K562 (cell line): ENCODE measurements at regions not wholly inside any gene's neighbourhood (a gene's known extent, or its start where the extent isn't known, plus 50 kb on each side); places are given as distances from the start of the nearest gene placed in this dataset.

Experiments used
- ATAC-seq: fragments of 200-7000 bp; cut with Tn5 transposase; 3 replicates; pipeline ENCODE4 v1.9.1; 2020; ENCODE audit warnings: moderate library complexity
- BruUV-seq: library from RNA; stranded (reverse); fragments of 400-500 nt; replicated peaks from 2 replicates; lab custom pipeline; 2021; lab: Mats Ljungman, UMichigan
- CTCF ChIA-PET: fragments of 300-600 bp; formaldehyde crosslinking; extraction: SDS; loops from one replicate; lab custom pipeline; 2021; ENCODE audit warnings: low intra/inter-chr PET ratio; lab: Yijun Ruan, JAX
- POLR2A ChIA-PET: fragments of 300-600, 350-650 bp; sonication (Branson Sonifier 250); formaldehyde crosslinking; extraction: SDS; loops from one replicate; lab custom pipeline; 2021; ENCODE audit warnings: antibody characterized with exemption, inconsistent platforms; lab: Yijun Ruan, JAX
- DNase-seq, 4 experiments: peaks; one replicate each; pipeline versions ENCODE4 v3.0.0 to v3.0.0-alpha.2; 2011 to 2018; ENCODE audit warnings: low spot score in 3 of 4, mixed read lengths in 3 of 4; ENCODE audit errors: extremely low read depth in 1 of 4
- FAIRE-seq: peaks from 2 replicates; lab custom pipeline; 2011; peaks lifted over from hg19 to GRCh38; lab: Jason Lieb, UNC
- H2AFZ ChIP-seq: 2 replicates; pipeline ENCODE4 v1.6.0; 2011; ENCODE audit warnings: low read depth, low read length, control low read depth, inconsistent platforms
- H3K27ac ChIP-seq: fragments of 200-600 bp; 3 replicates; pipeline ENCODE4 v1.8.0; 2011; ENCODE audit warnings: low read depth, mild to moderate bottlenecking, control low read depth, inconsistent platforms, low read length, moderate library complexity, mixed read lengths; ENCODE audit errors: extremely low read depth
- H3K27me3 ChIP-seq, 2 experiments: fragments of 300-600 bp in 1 of 2; 2 replicates in 1 of 2; 3 replicates in 1 of 2; pipeline versions ENCODE4 v1.6.0 to v1.8.0; 2011; ENCODE audit warnings: inconsistent platforms in 2 of 2, low read length in 2 of 2, mild to moderate bottlenecking in 1 of 2, mixed read lengths in 1 of 2, moderate library complexity in 1 of 2; ENCODE audit not compliant: control insufficient read depth in 2 of 2, insufficient read depth in 2 of 2
- H3K36me3 ChIP-seq: fragments of 300-600 bp; 3 replicates; pipeline ENCODE4 v1.8.0; 2011; ENCODE audit warnings: mild to moderate bottlenecking, low read length, inconsistent platforms; ENCODE audit not compliant: control insufficient read depth, insufficient read depth
- H3K4me1 ChIP-seq, 2 experiments: fragments of 200-600 bp in 1 of 2; replicated peaks in 1 of 2; 2 replicates in 1 of 2; 3 replicates in 1 of 2; pipeline versions ENCODE4 v1.5.1 to v1.8.0; 2011; ENCODE audit warnings: inconsistent platforms in 2 of 2, low read length in 2 of 2, mild to moderate bottlenecking in 1 of 2, mixed read lengths in 1 of 2, moderate library complexity in 1 of 2; ENCODE audit not compliant: control insufficient read depth in 2 of 2, insufficient read depth in 2 of 2
- H3K4me2 ChIP-seq: 2 replicates; pipeline ENCODE4 v1.6.1; 2011; ENCODE audit warnings: low read length, control low read depth, inconsistent platforms, mixed read lengths; ENCODE audit not compliant: insufficient read depth
- H3K4me3 ChIP-seq: fragments of 200-600 bp; sonication (generic), shearing (Covaris generic); 2 replicates; pipeline ENCODE4 v1.5.1; 2016; ENCODE audit warnings: control low read depth, inconsistent platforms
- H3K79me2 ChIP-seq: fragments of 200-600 bp; 3 replicates; pipeline ENCODE4 v1.8.0; 2011; ENCODE audit warnings: low read length, inconsistent platforms; ENCODE audit not compliant: control insufficient read depth, insufficient read depth
- H3K9ac ChIP-seq, 2 experiments: 2 replicates each; pipeline versions ENCODE4 v1.6.0 to v1.6.1; 2011; ENCODE audit warnings: low read depth in 2 of 2, low read length in 2 of 2, control low read depth in 1 of 2, inconsistent platforms in 1 of 2, mild to moderate bottlenecking in 1 of 2, mixed read lengths in 1 of 2; ENCODE audit not compliant: insufficient read depth in 1 of 2
- H3K9me1 ChIP-seq: one replicate; pipeline ENCODE4 v1.6.0; 2011; ENCODE audit warnings: inconsistent platforms, mild to moderate bottlenecking, low read length, moderate library complexity; ENCODE audit not compliant: control insufficient read depth, insufficient read depth
- H3K9me3 ChIP-seq: replicated peaks from 2 replicates; pipeline ENCODE4 v1.5.1; 2011; ENCODE audit warnings: low read depth, low read length, inconsistent platforms; ENCODE audit not compliant: control insufficient read depth, insufficient read depth
- H4K20me1 ChIP-seq: replicated peaks from 2 replicates; pipeline ENCODE4 v1.6.1; 2011; ENCODE audit warnings: low read length, inconsistent platforms, mixed read lengths; ENCODE audit not compliant: control insufficient read depth, insufficient read depth
- BACH1 ChIP-seq: fragments of 200-800 bp; sonication (Bioruptor generic); IDR thresholded peaks from 2 replicates; pipeline ENCODE4 v1.6.1; 2016; ENCODE audit warnings: missing genetic modification characterization, missing compliant biosample characterization
- BRD4 ChIP-seq: fragments of 200-600 bp; sonication (generic); IDR thresholded peaks from 2 replicates; pipeline ENCODE4 v1.6.1; 2017; ENCODE audit warnings: inconsistent platforms
- BRF1 ChIP-seq: IDR thresholded peaks from 3 replicates; pipeline ENCODE4 v1.6.1; 2011; ENCODE audit warnings: borderline replicate concordance, mild to moderate bottlenecking; ENCODE audit not compliant: insufficient read length; ENCODE audit errors: extremely low read depth
- CBX2 ChIP-seq: fragments of 200-600 bp; sonication (generic); IDR thresholded peaks from one replicate; pipeline ENCODE4 v1.6.1; 2012; ENCODE audit warnings: mild to moderate bottlenecking, low read length, inconsistent platforms; ENCODE audit not compliant: insufficient read depth, poor library complexity, severe bottlenecking
- FOXP1 ChIP-seq: sonication (generic); formaldehyde crosslinking; IDR thresholded peaks from 2 replicates; pipeline ENCODE4 v1.8.0; 2022; ENCODE audit warnings: mild to moderate bottlenecking, missing genetic modification reagents
- HNRNPL ChIP-seq: fragments of 200-400 bp; formaldehyde crosslinking; IDR thresholded peaks from 2 replicates; pipeline ENCODE4 v1.6.1; 2017; ENCODE audit warnings: low read depth, mild to moderate bottlenecking, low read length
- KLF13 ChIP-seq: fragments of 450-650 bp; IDR thresholded peaks from 2 replicates; pipeline ENCODE4 v1.6.1; 2016; ENCODE audit warnings: missing genetic modification characterization, low read depth, mild to moderate bottlenecking, missing compliant biosample characterization, moderate library complexity, borderline replicate concordance
- KLF16 ChIP-seq: IDR thresholded peaks from 2 replicates; pipeline ENCODE4 v1.6.1; 2016; ENCODE audit warnings: antibody characterized with exemption
- MED1 ChIP-seq: sonication (generic); formaldehyde crosslinking; IDR thresholded peaks from 2 replicates; pipeline ENCODE4 v1.8.1; 2023; ENCODE audit warnings: missing genetic modification reagents, borderline replicate concordance
- MTA3 ChIP-seq: fragments of 450-650 bp; formaldehyde crosslinking; IDR thresholded peaks from 2 replicates; pipeline ENCODE4 v1.6.1; 2017; ENCODE audit warnings: mild to moderate bottlenecking, borderline replicate concordance
- MYNN ChIP-seq, 2 experiments: sonication (generic); formaldehyde crosslinking in 1 of 2; IDR thresholded peaks; 2 replicates each; pipeline versions ENCODE4 v1.5.0 to v1.6.1; 2016 to 2020; ENCODE audit warnings: antibody characterized with exemption in 1 of 2, missing genetic modification reagents in 1 of 2
- NFRKB ChIP-seq: fragments of 450-650 bp; IDR thresholded peaks from 2 replicates; pipeline ENCODE4 v1.6.1; 2016; ENCODE audit warnings: low read depth
- PHTF2 ChIP-seq: fragments of 250-450 bp; sonication (Bioruptor Pico); IDR thresholded peaks from 2 replicates; pipeline ENCODE4 v1.5.0; 2021; ENCODE audit warnings: mild to moderate bottlenecking
- PYGO2 ChIP-seq: fragments of 450-650 bp; IDR thresholded peaks from 2 replicates; pipeline ENCODE4 v1.6.1; 2016; ENCODE audit warnings: mild to moderate bottlenecking, missing genetic modification characterization, moderate library complexity, missing compliant biosample characterization
- SRSF3 ChIP-seq: fragments of 200-400 bp; formaldehyde crosslinking; IDR thresholded peaks from 2 replicates; pipeline ENCODE4 v1.6.1; 2016; ENCODE audit warnings: mild to moderate bottlenecking, low read length, moderate library complexity; ENCODE audit not compliant: insufficient read depth
- ZFP1 ChIP-seq: fragments of 450-650 bp; formaldehyde crosslinking; IDR thresholded peaks from 2 replicates; pipeline ENCODE4 v1.4.0; 2020; ENCODE audit warnings: mild to moderate bottlenecking, mixed read lengths
- ZNF239 ChIP-seq: fragments of 250-450 bp; sonication (Bioruptor Pico); IDR thresholded peaks from 2 replicates; pipeline ENCODE4 v1.4.0; 2020; ENCODE audit warnings: mild to moderate bottlenecking
- ZNF668 ChIP-seq: fragments of 250-450 bp; sonication (Bioruptor Pico); IDR thresholded peaks from 2 replicates; pipeline ENCODE4 v1.8.0; 2022; ENCODE audit warnings: mild to moderate bottlenecking, inconsistent platforms
- ZNF717 ChIP-seq: fragments of 250-450 bp; sonication (Bioruptor Pico); IDR thresholded peaks from 2 replicates; pipeline ENCODE4 v1.5.0; 2021
- WGBS: fragments of 100-300 bp; shearing (Covaris generic); methylation state at CpG from one replicate; pipeline ENCODE4 v1.1.6; 2016; ENCODE audit warnings: low coverage, mixed read lengths; ENCODE audit not compliant: insufficient coverage; ENCODE audit errors: missing lambda C conversion rate; 5-methylcytosine and 5-hydroxymethylcytosine counted together
- in situ Hi-C: fragments of 300-500 bp; cut with MboI; formaldehyde crosslinking; loops from 4 replicates; pipeline ENCODE4 v1.15.0; 2018; ENCODE audit warnings: inconsistent platforms, mixed read lengths
- intact Hi-C: fragments of 100-400 bp; cut with micrococcal nuclease; formaldehyde crosslinking; loops from 2 replicates; pipeline ENCODE4 v1.14.2; 2022
- TF ChIP-seq, protein P1 (sequence below): sonication (generic); formaldehyde crosslinking; IDR thresholded peaks from 2 replicates; pipeline ENCODE4 v1.8.1; 2023; ENCODE audit warnings: mild to moderate bottlenecking, missing genetic modification reagents
- TF ChIP-seq, protein P2 (sequence below): fragments of 450-650 bp; formaldehyde crosslinking; IDR thresholded peaks from 2 replicates; pipeline ENCODE4 v1.4.0; 2022; ENCODE audit warnings: missing genetic modification characterization

DNA sequence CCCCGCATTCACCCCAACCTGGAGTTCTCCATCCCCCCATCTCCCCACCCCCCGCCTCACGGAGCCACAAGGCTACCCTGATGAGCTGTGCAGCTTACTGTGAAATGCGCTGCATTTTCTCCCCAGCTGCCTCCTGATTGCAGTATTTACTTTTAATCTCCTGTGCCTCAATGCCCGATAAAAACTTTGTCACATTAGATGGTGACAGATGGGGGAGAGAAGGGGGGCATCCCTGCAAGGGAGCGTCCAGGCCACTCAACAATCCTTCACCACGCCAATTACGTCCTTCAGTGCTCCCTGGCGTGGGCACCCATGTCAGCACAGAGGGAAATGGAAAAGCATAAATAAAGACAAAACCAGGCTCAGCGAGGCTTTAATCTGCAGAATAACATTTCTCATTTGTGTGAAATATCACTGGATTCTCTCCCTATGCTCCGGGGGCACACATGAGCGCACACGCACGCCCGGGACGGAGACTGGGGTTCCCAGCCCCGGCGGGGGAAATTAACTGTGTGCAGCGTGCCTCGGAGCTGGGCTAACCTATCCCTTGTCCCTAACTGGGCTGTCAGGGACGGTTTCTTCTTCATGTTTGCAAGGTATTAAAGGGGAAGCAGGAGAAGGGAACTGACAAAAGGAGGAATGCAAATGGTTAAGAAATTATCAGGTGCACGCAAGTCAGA, 186.7 kb upstream of the VASH1 start (continued):
- TF ChIP-seq FOXP1 (CRISPR knock-in tag) (no peak), ZNF668 (CRISPR knock-in tag) (no peak), PYGO2 (tag) (no peak), ZNF239 (CRISPR knock-in tag) (no peak), BRF1 (no peak), KLF13 (tag) (no peak), PHTF2 (CRISPR knock-in tag) (no peak), ZFP1 (CRISPR knock-in tag) (no peak), HNRNPL (no peak), MYNN (IDR thresholded peaks at IDR 0.05) (no peak), MYNN (CRISPR knock-in tag; IDR thresholded peaks at IDR 0.05) (no peak), NFRKB (no peak)

DNA sequence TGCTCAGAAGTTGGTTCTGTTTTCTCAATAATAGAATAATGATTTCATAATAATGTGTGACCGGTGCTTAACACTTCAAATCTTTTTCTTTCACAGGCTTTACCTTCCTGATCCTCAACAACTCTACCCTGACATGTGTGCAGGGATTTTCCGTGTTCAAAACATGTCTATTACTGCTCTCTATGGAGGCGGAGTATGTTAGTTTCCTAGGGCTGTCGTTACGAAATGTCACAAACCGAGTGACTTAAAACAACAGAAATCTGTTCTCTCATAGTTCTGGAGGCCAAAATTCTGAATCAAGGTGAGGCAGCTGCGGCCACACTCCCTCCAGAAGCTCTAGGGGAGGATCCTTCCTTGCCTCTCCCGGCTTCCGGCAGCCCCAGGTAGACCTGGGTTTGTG, 186.2 kb upstream of the VASH1 start:
- H4K20me1 ChIP-seq: no peaks in the 10 kb centered on the region; the same call in 1 of the 2 replicates
- intact Hi-C loops: no loop called here
- BruUV-seq: no TSS peak
- no peaks in the 10 kb centered on the region for H3K4me1 ChIP-seq
- no peak overlapping the region for H3K4me2 ChIP-seq
- H3K9me1 ChIP-seq: no peaks in the 10 kb centered on the region
- no peaks in the 10 kb centered on the region for H3K36me3 ChIP-seq
- no peak overlapping the region for H3K9ac ChIP-seq
- DNase-seq (no peak), FAIRE-seq (no peak), ATAC-seq (no peak)
- H3K4me3 ChIP-seq: no peak overlapping the region
- in situ Hi-C loops: no loop called here
- CTCF ChIA-PET: no interaction called here
- POLR2A ChIA-PET: no interaction called here
- H3K9me3 ChIP-seq: no peaks in the 10 kb centered on the region
- peaks cover 0 to 16% of the 10 kb centered on the region in 2 experiments; a peak in 3 of 5 replicates for H3K27me3 ChIP-seq
- H2AFZ ChIP-seq: no peak overlapping the region
- no peak overlapping the region for H3K27ac ChIP-seq
- H3K79me2 ChIP-seq: no peaks in the 10 kb centered on the region
- 5% methylated on average over 9 of the region's 9 CpGs for WGBS
- TF ChIP-seq MED1 (no peak), MTA3 (no peak), BACH1 (tag) (no peak), KLF16 (no peak), SRSF3 (no peak), CBX2 (no peak), BRD4 (no peak), ZNF717 (CRISPR knock-in tag) (no peak)
- TF ChIP-seq, protein P1, sequence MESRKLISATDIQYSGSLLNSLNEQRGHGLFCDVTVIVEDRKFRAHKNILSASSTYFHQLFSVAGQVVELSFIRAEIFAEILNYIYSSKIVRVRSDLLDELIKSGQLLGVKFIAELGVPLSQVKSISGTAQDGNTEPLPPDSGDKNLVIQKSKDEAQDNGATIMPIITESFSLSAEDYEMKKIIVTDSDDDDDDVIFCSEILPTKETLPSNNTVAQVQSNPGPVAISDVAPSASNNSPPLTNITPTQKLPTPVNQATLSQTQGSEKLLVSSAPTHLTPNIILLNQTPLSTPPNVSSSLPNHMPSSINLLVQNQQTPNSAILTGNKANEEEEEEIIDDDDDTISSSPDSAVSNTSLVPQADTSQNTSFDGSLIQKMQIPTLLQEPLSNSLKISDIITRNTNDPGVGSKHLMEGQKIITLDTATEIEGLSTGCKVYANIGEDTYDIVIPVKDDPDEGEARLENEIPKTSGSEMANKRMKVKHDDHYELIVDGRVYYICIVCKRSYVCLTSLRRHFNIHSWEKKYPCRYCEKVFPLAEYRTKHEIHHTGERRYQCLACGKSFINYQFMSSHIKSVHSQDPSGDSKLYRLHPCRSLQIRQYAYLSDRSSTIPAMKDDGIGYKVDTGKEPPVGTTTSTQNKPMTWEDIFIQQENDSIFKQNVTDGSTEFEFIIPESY (CRISPR knock-in tag): no peak
- TF ChIP-seq, protein P2, sequence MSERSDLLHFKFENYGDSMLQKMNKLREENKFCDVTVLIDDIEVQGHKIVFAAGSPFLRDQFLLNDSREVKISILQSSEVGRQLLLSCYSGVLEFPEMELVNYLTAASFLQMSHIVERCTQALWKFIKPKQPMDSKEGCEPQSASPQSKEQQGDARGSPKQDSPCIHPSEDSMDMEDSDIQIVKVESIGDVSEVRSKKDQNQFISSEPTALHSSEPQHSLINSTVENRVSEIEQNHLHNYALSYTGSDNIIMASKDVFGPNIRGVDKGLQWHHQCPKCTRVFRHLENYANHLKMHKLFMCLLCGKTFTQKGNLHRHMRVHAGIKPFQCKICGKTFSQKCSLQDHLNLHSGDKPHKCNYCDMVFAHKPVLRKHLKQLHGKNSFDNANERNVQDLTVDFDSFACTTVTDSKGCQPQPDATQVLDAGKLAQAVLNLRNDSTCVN (CRISPR knock-in tag): no peak
